Panc1 (cell line): ENCODE measurements at regions not wholly inside any gene's neighbourhood (a gene's known extent, or its start where the extent isn't known, plus 50 kb on each side); places are given as distances from the start of the nearest gene placed in this dataset.

Experiments used
- POLR2AphosphoS5 ChIP-seq: IDR thresholded peaks from 2 replicates; pipeline ENCODE4 v1.6.1; 2012; ENCODE audit warnings: mild to moderate bottlenecking, low read depth, low read length, moderate library complexity
- TF ChIP-seq, protein P1 (sequence below): fragments of 450-650 bp; IDR thresholded peaks from 2 replicates; pipeline ENCODE4 v1.5.1; 2017; ENCODE audit warnings: mild to moderate bottlenecking

DNA sequence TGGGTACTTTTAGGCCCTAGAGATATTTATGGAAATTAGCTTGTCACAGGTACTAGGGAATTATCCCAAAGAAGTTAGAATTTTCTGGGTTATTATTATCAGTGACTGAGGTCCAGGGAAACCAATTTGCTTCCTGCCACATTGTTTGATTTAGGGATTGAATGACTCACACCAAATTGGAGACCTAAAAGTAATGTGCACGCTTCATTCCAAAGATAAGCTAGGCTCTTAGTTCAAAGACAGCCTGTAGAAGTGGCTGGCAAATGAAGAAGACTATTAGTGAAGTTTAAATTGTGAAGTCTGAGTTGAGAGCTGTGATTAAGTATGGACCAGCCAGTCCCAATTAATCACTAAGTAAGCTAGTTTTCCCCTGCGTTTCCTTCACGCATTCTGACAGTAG, 188.1 kb upstream of the MYO3A start:
- TF ChIP-seq, protein P1, sequence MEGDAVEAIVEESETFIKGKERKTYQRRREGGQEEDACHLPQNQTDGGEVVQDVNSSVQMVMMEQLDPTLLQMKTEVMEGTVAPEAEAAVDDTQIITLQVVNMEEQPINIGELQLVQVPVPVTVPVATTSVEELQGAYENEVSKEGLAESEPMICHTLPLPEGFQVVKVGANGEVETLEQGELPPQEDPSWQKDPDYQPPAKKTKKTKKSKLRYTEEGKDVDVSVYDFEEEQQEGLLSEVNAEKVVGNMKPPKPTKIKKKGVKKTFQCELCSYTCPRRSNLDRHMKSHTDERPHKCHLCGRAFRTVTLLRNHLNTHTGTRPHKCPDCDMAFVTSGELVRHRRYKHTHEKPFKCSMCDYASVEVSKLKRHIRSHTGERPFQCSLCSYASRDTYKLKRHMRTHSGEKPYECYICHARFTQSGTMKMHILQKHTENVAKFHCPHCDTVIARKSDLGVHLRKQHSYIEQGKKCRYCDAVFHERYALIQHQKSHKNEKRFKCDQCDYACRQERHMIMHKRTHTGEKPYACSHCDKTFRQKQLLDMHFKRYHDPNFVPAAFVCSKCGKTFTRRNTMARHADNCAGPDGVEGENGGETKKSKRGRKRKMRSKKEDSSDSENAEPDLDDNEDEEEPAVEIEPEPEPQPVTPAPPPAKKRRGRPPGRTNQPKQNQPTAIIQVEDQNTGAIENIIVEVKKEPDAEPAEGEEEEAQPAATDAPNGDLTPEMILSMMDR: no peak
- TF ChIP-seq POLR2AphosphoS5: no peak
